Mammary epithelial cell (primary cell): ENCODE measurements at regions not wholly inside any gene's neighbourhood (a gene's known extent, or its start where the extent isn't known, plus 50 kb on each side); places are given as distances from the start of the nearest gene placed in this dataset.

Experiments
- CTCF ChIP-seq, 2 donors: IDR thresholded peaks in 1 of 2; conservative IDR thresholded peaks in 1 of 2; 2 replicates each; pipeline ENCODE4 v1.5.1; 2011 to 2012; ENCODE audit warnings: inconsistent platforms in 2 of 2, low read length in 2 of 2, mild to moderate bottlenecking in 2 of 2, control low read depth in 1 of 2, low read depth in 1 of 2; ENCODE audit not compliant: insufficient read depth in 1 of 2; ENCODE audit errors: extremely low read depth in 1 of 2
- EZH2 ChIP-seq: IDR thresholded peaks from 2 replicates; pipeline ENCODE4 v1.6.1; 2012; ENCODE audit warnings: low read length, inconsistent platforms, borderline replicate concordance

- TF ChIP-seq CTCF (conservative IDR thresholded peaks at IDR 0.05 in 1 of 2, IDR thresholded peaks at IDR 0.05 in 1 of 2; ENCODE audit: extremely low read depth in 1 of 2, insufficient read depth in 1 of 2, low read depth in 1 of 2, low read length in 2 of 2), result no peak
- TF ChIP-seq EZH2, result no peak
Observed at GRCh38 chr5:2369178-2369577, 382.3 kb downstream of the IRX2 start.
